OCI-LY3 (cell line): ENCODE measurements at regions not wholly inside any gene's neighbourhood (a gene's known extent, or its start where the extent isn't known, plus 50 kb on each side); places are given as distances from the start of the nearest gene placed in this dataset.
A peak's percentile ranks its signal among the peaks of the same experiment; 100 is the strongest.

ENCODE experiments used
- H2AFZ ChIP-seq: fragments of 200-600, 300-600 bp; shearing (Covaris generic); 2 replicates; pipeline ENCODE4 v1.6.0; 2014; ENCODE audit warnings: antibody characterized with exemption, low read depth, low read length
- H3K27ac ChIP-seq: fragments of 200-600, 300-600 bp; sonication (generic); 2 replicates; pipeline ENCODE4 v1.5.1; 2014; ENCODE audit warnings: mild to moderate bottlenecking, low read length, moderate library complexity, mixed read lengths
- H3K27me3 ChIP-seq: fragments of 200-600, 300-600 bp; sonication (generic); 2 replicates; pipeline ENCODE4 v1.6.1; 2014; ENCODE audit warnings: low read depth, low read length, mixed read lengths
- H3K36me3 ChIP-seq: fragments of 200-600, 300-600 bp; sonication (generic); replicated peaks from 2 replicates; pipeline ENCODE3; 2014; ENCODE audit warnings: low read depth, low read length, mixed read lengths
- H3K4me1 ChIP-seq: fragments of 300-600, 200-600 bp; sonication (generic); 2 replicates; pipeline ENCODE4 v1.6.1; 2014; ENCODE audit warnings: low read length, mixed read lengths
- H3K4me2 ChIP-seq: fragments of 200-600, 300-600 bp; sonication (generic); 2 replicates; pipeline ENCODE4 v1.6.1; 2014; ENCODE audit warnings: low read length, mixed read lengths
- H3K4me3 ChIP-seq: fragments of 300-600, 200-600 bp; sonication (generic); 2 replicates; pipeline ENCODE4 v1.5.1; 2014; ENCODE audit warnings: antibody characterized with exemption, mild to moderate bottlenecking, low read length, moderate library complexity
- H3K79me2 ChIP-seq: fragments of 300-600, 200-600 bp; shearing (Covaris generic); 2 replicates; pipeline ENCODE4 v1.6.1; 2014; ENCODE audit warnings: mild to moderate bottlenecking, low read length, mixed read lengths
- H3K9ac ChIP-seq: fragments of 300-600, 200-600 bp; shearing (Covaris generic); 2 replicates; pipeline ENCODE4 v1.6.0; 2014; ENCODE audit warnings: mild to moderate bottlenecking, low read length, moderate library complexity
- H3K9me3 ChIP-seq: fragments of 200-600, 300-600 bp; shearing (Covaris generic); 2 replicates; pipeline ENCODE4 v1.6.1; 2014; ENCODE audit warnings: low read length, mixed read lengths; ENCODE audit not compliant: insufficient read depth
- H4K20me1 ChIP-seq: fragments of 200-600, 300-600 bp; sonication (generic); 2 replicates; pipeline ENCODE4 v1.6.1; 2016; ENCODE audit warnings: low read length, mixed read lengths; ENCODE audit not compliant: insufficient read depth
- EZH2phosphoT487 ChIP-seq: fragments of 200-600 bp; shearing (Covaris generic); IDR thresholded peaks from 2 replicates; pipeline ENCODE4 v1.6.1; 2018; ENCODE audit warnings: antibody characterized with exemption, mixed run types, low read depth
- TF ChIP-seq, protein P1 (sequence below): fragments of 200-600, 300-600 bp; sonication (generic); IDR thresholded peaks from 2 replicates; pipeline ENCODE4 v1.5.1; 2014; ENCODE audit warnings: antibody characterized with exemption, low read length, low read depth

- H3K4me2 ChIP-seq: no peak overlapping the region
- no peaks in the 10 kb centered on the region for H3K4me1 ChIP-seq
- TF ChIP-seq, protein P1, sequence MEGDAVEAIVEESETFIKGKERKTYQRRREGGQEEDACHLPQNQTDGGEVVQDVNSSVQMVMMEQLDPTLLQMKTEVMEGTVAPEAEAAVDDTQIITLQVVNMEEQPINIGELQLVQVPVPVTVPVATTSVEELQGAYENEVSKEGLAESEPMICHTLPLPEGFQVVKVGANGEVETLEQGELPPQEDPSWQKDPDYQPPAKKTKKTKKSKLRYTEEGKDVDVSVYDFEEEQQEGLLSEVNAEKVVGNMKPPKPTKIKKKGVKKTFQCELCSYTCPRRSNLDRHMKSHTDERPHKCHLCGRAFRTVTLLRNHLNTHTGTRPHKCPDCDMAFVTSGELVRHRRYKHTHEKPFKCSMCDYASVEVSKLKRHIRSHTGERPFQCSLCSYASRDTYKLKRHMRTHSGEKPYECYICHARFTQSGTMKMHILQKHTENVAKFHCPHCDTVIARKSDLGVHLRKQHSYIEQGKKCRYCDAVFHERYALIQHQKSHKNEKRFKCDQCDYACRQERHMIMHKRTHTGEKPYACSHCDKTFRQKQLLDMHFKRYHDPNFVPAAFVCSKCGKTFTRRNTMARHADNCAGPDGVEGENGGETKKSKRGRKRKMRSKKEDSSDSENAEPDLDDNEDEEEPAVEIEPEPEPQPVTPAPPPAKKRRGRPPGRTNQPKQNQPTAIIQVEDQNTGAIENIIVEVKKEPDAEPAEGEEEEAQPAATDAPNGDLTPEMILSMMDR: no peak
- no peak for TF ChIP-seq EZH2phosphoT487
- H3K27ac ChIP-seq: no peak overlapping the region
- H3K27me3 ChIP-seq: no peaks in the 10 kb centered on the region
- no peaks in the 10 kb centered on the region for H3K79me2 ChIP-seq
- H3K9ac ChIP-seq: no peak overlapping the region
- H3K36me3 ChIP-seq: no peaks in the 10 kb centered on the region
- no peaks in the 10 kb centered on the region for H3K9me3 ChIP-seq
- no peaks in the 10 kb centered on the region for H4K20me1 ChIP-seq
- no peak overlapping the region for H3K4me3 ChIP-seq
- no peak overlapping the region for H2AFZ ChIP-seq
These were observed 103.9 kb downstream of the CRPPA start for GRCh38 chr7:16317406-16317805.

GRCh38 chr7:16315280-16315679, 106.1 kb downstream of the CRPPA start:
- TF ChIP-seq EZH2phosphoT487: no peak
- TF ChIP-seq, protein P1: no peak
- no peaks in the 10 kb centered on the region for H3K79me2 ChIP-seq
- H3K4me1 ChIP-seq: no peaks in the 10 kb centered on the region
- no peak overlapping the region for H3K9ac ChIP-seq
- H3K27me3 ChIP-seq: no peaks in the 10 kb centered on the region
- 0 out of 2 replicates have a peak overlapping the region, but pooled peaks have one; percentile 9 for H2AFZ ChIP-seq
- peak overlapping the region; percentile 32; the same call in 1 of the 2 replicates for H3K4me2 ChIP-seq
- H3K4me3 ChIP-seq: 0 out of 2 replicates have a peak overlapping the region, but pooled peaks have one; percentile 8
- no peaks in the 10 kb centered on the region for H3K36me3 ChIP-seq
- no peaks in the 10 kb centered on the region for H4K20me1 ChIP-seq
- no peak overlapping the region for H3K27ac ChIP-seq
- no peaks in the 10 kb centered on the region for H3K9me3 ChIP-seq

DNA sequence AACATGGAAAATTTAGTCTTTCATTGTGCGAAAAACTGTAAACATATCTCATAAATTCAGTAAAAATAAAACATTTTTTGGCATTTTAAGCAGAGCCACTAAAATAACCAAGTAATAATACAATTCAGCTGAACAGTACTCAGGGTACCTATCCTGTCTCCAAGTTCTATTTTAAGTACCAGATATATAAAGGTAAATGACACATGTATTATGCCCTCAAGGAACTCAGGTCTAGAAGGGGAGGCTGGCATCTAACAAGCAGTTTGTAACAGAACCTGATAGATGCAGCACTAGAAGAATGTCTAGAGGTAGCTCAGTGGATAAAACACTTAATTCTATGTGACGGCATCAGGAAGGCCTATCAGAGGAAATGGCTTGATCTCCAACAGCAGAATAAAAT, 112.2 kb downstream of the CRPPA start:
- no peak overlapping the region for H2AFZ ChIP-seq
- H4K20me1 ChIP-seq: no peaks in the 10 kb centered on the region
- no peaks in the 10 kb centered on the region for H3K9me3 ChIP-seq
- no peak overlapping the region for H3K9ac ChIP-seq
- no peaks in the 10 kb centered on the region for H3K4me1 ChIP-seq
- H3K36me3 ChIP-seq: no peaks in the 10 kb centered on the region
- no peaks in the 10 kb centered on the region for H3K79me2 ChIP-seq
- no peak overlapping the region for H3K4me3 ChIP-seq
- H3K27ac ChIP-seq: no peak overlapping the region
- no peaks in the 10 kb centered on the region for H3K27me3 ChIP-seq
- no peak overlapping the region for H3K4me2 ChIP-seq
- TF ChIP-seq EZH2phosphoT487: no peak
- TF ChIP-seq, protein P1: no peak

- Histone ChIP-seq H4K20me1 (no peaks in the 10 kb centered on the region), H3K27ac (no peak overlapping the region), H3K9ac (no peak overlapping the region), H3K79me2 (no peaks in the 10 kb centered on the region), H3K27me3 (no peaks in the 10 kb centered on the region), H3K9me3 (no peaks in the 10 kb centered on the region), H2AFZ (no peak overlapping the region), H3K4me2 (no peak overlapping the region), H3K4me1 (no peaks in the 10 kb centered on the region), H3K4me3 (no peak overlapping the region), H3K36me3 (no peaks in the 10 kb centered on the region)
- TF ChIP-seq, protein P1: no peak
- TF ChIP-seq EZH2phosphoT487: no peak
These were observed 120.0 kb downstream of the CRPPA start for GRCh38 chr7:16301291-16301690.
